Ovary (tissue), 7 donors: ENCODE measurements at regions not wholly inside any gene's neighbourhood (a gene's known extent, or its start where the extent isn't known, plus 50 kb on each side); places are given as distances from the start of the nearest gene placed in this dataset.

Experiments used
- DNase-seq, 5 donors: peaks; one replicate each; pipeline ENCODE4 v3.0.0-alpha.2; 2019 to 2020
- H3K27ac ChIP-seq, 2 donors: fragments of 200-600 bp; one replicate each; pipeline versions ENCODE4 v1.5.1 to v1.8.0; 2019 to 2022
- H3K27me3 ChIP-seq: fragments of 200-600 bp; one replicate; pipeline ENCODE4 v1.8.0; 2022
- H3K36me3 ChIP-seq: fragments of 200-600 bp; sonication (generic); one replicate; pipeline ENCODE4 v1.5.1; 2019
- H3K4me1 ChIP-seq: one replicate; pipeline ENCODE4 v1.8.1; 2013; ENCODE audit warnings: mild to moderate bottlenecking, moderate library complexity; ENCODE audit not compliant: insufficient read depth
- H3K4me3 ChIP-seq: fragments of 200-600 bp; sonication (generic); one replicate; pipeline ENCODE4 v1.5.1; 2017
- H3K9me3 ChIP-seq, 2 donors: fragments of 200-600 bp in 1 of 2; sonication (generic) in 1 of 2; one replicate each; pipeline versions ENCODE4 v1.5.1 to v1.8.1; 2013 to 2019; ENCODE audit warnings: mild to moderate bottlenecking in 1 of 2, moderate library complexity in 1 of 2
- CTCF ChIP-seq, 3 donors: fragments of 450-650 bp in 2 of 3; fragments of 200-600 bp in 1 of 3; IDR thresholded peaks; one replicate each; pipeline versions ENCODE4 v1.5.1 to v1.8.0; 2016 to 2022; ENCODE audit warnings: antibody characterized with exemption in 3 of 3, mild to moderate bottlenecking in 1 of 3
- EP300 ChIP-seq: sonication (generic); formaldehyde crosslinking; IDR thresholded peaks from one replicate; pipeline ENCODE4 v1.6.1; 2017; ENCODE audit warnings: antibody characterized with exemption
- POLR2A ChIP-seq: fragments of 450-650 bp; IDR thresholded peaks from one replicate; pipeline ENCODE4 v1.6.1; 2017; ENCODE audit warnings: antibody characterized with exemption, mild to moderate bottlenecking, moderate library complexity
- WGBS, 3 donors: extraction: QIAGEN DNeasy Blood & Tissue Kit in 1 of 3; methylation state at CpG; one replicate each; pipeline versions ENCODE4 v1.1.5 to v1.1.7; 2013 to 2017; 5-methylcytosine and 5-hydroxymethylcytosine counted together
- intact Hi-C, 4 donors: fragments of 100-400 bp; cut with DNase I; formaldehyde crosslinking; loops; one replicate each; pipeline versions ENCODE4 v1.11.0 to v1.15.1; 2022 to 2023
- donor health status: DM: no; HTN: no; CAD: no; lungs with moderate emphysema.
- donor health status: DM: no; HTN: no; CAD: no.
- donor health status: Bipolar disorder and iron deficiency.
- donor health status: DM: no; HTN: no; CAD: no.
- donor health status: DM: yes; HTN: yes; CAD: no.

GRCh38 chr7:17558135-17558534, 259.7 kb downstream of the AHR start:
- H3K4me1 ChIP-seq, result peaks cover 10% of the 10 kb centered on the region
- no peak overlapping the region for H3K27ac ChIP-seq
- 40 to 54% (median 51%) methylated on average over 4 of the region's 4 CpGs for WGBS, 3 donors
- no peaks in the 10 kb centered on the region for H3K27me3 ChIP-seq
- intact Hi-C loops, result no loop called here
- no peaks in the 10 kb centered on the region for H3K36me3 ChIP-seq
- H3K4me3 ChIP-seq, result no peak overlapping the region
- DNase-seq, result no peak
- TF ChIP-seq CTCF (IDR thresholded peaks at IDR 0.05), result no peak
- no peak for TF ChIP-seq EP300
- TF ChIP-seq POLR2A, result no peak
- H3K9me3 ChIP-seq, result no peaks in the 10 kb centered on the region

GRCh38 chr7:17558558-17559332, 260.3 kb downstream of the AHR start:
- H3K27ac ChIP-seq, result no peak overlapping the region
- H3K27me3 ChIP-seq, result no peaks in the 10 kb centered on the region
- 79 to 92% (median 84%) methylated on average over 4 of the region's 4 CpGs for WGBS, 3 donors
- H3K4me3 ChIP-seq, result no peak overlapping the region
- intact Hi-C loops, result no loop called here
- H3K9me3 ChIP-seq, result no peaks in the 10 kb centered on the region
- no peaks in the 10 kb centered on the region for H3K36me3 ChIP-seq
- peaks cover 10% of the 10 kb centered on the region for H3K4me1 ChIP-seq
- no peak for DNase-seq
- TF ChIP-seq CTCF (IDR thresholded peaks at IDR 0.05) (no peak), EP300 (no peak), POLR2A (no peak)

GRCh38 chr7:17559388-17559787, 260.9 kb downstream of the AHR start:
- WGBS, 3 donors, result 70 to 88% (median 74%) methylated on average over 1 of the region's 1 CpG
- Histone ChIP-seq H3K27ac (no peak overlapping the region), H3K27me3 (no peaks in the 10 kb centered on the region), H3K9me3 (no peaks in the 10 kb centered on the region), H3K4me1 (peaks cover 10% of the 10 kb centered on the region), H3K4me3 (no peak overlapping the region), H3K36me3 (no peaks in the 10 kb centered on the region)
- intact Hi-C loops, result no loop called here
- TF ChIP-seq EP300 (no peak), CTCF (IDR thresholded peaks at IDR 0.05) (no peak), POLR2A (no peak)
- no peak for DNase-seq

- Histone ChIP-seq H3K4me1 (peaks cover 8% of the 10 kb centered on the region), H3K4me3 (no peak overlapping the region), H3K27me3 (no peaks in the 10 kb centered on the region), H3K9me3 (no peaks in the 10 kb centered on the region), H3K36me3 (no peaks in the 10 kb centered on the region), H3K27ac (no peak overlapping the region)
- TF ChIP-seq POLR2A, result no peak
- intact Hi-C loops, result no loop called here
- WGBS, 3 donors, result 78 to 85% (median 85%) methylated on average over 4 of the region's 4 CpGs
- no peak for DNase-seq
These were observed 262.1 kb downstream of the AHR start for GRCh38 chr7:17560516-17560915.

- TF ChIP-seq POLR2A (no peak), CTCF (IDR thresholded peaks at IDR 0.05) (no peak), EP300 (no peak)
- H3K4me1 ChIP-seq, result peaks cover 7% of the 10 kb centered on the region
- intact Hi-C loops, result no loop called here
- H3K27me3 ChIP-seq, result no peaks in the 10 kb centered on the region
- H3K4me3 ChIP-seq, result no peak overlapping the region
- 93 to 98% (median 97%) methylated on average over 2 of the region's 2 CpGs for WGBS, 3 donors
- no peak for DNase-seq
- no peak overlapping the region for H3K27ac ChIP-seq
- no peaks in the 10 kb centered on the region for H3K9me3 ChIP-seq
- H3K36me3 ChIP-seq, result no peaks in the 10 kb centered on the region
These were observed 262.5 kb downstream of the AHR start for GRCh38 chr7:17560966-17561365.
